Panc1 (cell line): ENCODE measurements at regions not wholly inside any gene's neighbourhood (a gene's known extent, or its start where the extent isn't known, plus 50 kb on each side); places are given as distances from the start of the nearest gene placed in this dataset.

Experiments
- CTCF ChIP-seq: fragments of 450-650 bp; IDR thresholded peaks from 2 replicates; pipeline ENCODE4 v1.5.1; 2017; ENCODE audit warnings: mild to moderate bottlenecking
- POLR2AphosphoS5 ChIP-seq: IDR thresholded peaks from 2 replicates; pipeline ENCODE4 v1.6.1; 2012; ENCODE audit warnings: mild to moderate bottlenecking, low read depth, low read length, moderate library complexity
- REST ChIP-seq, 2 experiments: IDR thresholded peaks; 2 replicates each; pipeline ENCODE4 v1.6.1; 2011 to 2012; ENCODE audit warnings: low read depth in 2 of 2, control low read depth in 1 of 2, low read length in 1 of 2, mild to moderate bottlenecking in 1 of 2, moderate library complexity in 1 of 2; ENCODE audit not compliant: insufficient read depth in 1 of 2
- SIN3A ChIP-seq: IDR thresholded peaks from 2 replicates; pipeline ENCODE4 v1.6.1; 2012; ENCODE audit warnings: low read depth, mild to moderate bottlenecking, low read length, moderate library complexity, borderline replicate concordance; ENCODE audit not compliant: insufficient read depth

GRCh38 chr1:95426772-95427171 lies 192.8 kb downstream of the RWDD3 start:
- no peak for TF ChIP-seq CTCF
- no peak for TF ChIP-seq REST (IDR thresholded peaks at IDR 0.05; ENCODE audit: insufficient read depth in 1 of 2, low read depth in 2 of 2, low read length in 1 of 2)
- TF ChIP-seq POLR2AphosphoS5, result no peak
- no peak for TF ChIP-seq SIN3A
